Colonic mucosa (tissue), 4 donors: ENCODE measurements at regions not wholly inside any gene's neighbourhood (a gene's known extent, or its start where the extent isn't known, plus 50 kb on each side); places are given as distances from the start of the nearest gene placed in this dataset.

Source experiments
- DNase-seq: peaks from one replicate; pipeline ENCODE4 v3.0.0-alpha.2; 2020
- H3K27ac ChIP-seq: fragments of 200-600 bp; one replicate; pipeline ENCODE4 v1.8.0; 2021
- H3K27me3 ChIP-seq: fragments of 200-600 bp; one replicate; pipeline ENCODE4 v1.8.0; 2021
- H3K36me3 ChIP-seq: fragments of 200-600 bp; one replicate; pipeline ENCODE4 v1.8.0; 2021
- H3K4me1 ChIP-seq: fragments of 200-600 bp; one replicate; pipeline ENCODE4 v1.8.0; 2021; ENCODE audit warnings: mild to moderate bottlenecking
- H3K4me3 ChIP-seq: fragments of 200-600 bp; one replicate; pipeline ENCODE4 v1.8.0; 2021
- H3K9ac ChIP-seq, 2 donors: one replicate each; pipeline ENCODE4 v1.7.0; 2013; ENCODE audit warnings: control low read depth in 2 of 2, low read depth in 2 of 2, low read length in 2 of 2
- H3K9me3 ChIP-seq: fragments of 200-600 bp; one replicate; pipeline ENCODE4 v1.8.0; 2021
- CTCF ChIP-seq: fragments of 200-600 bp; IDR thresholded peaks from one replicate; pipeline ENCODE4 v1.8.0; 2022; ENCODE audit warnings: antibody characterized with exemption, mild to moderate bottlenecking
- intact Hi-C: fragments of 100-400 bp; cut with DNase I; formaldehyde crosslinking; loops from one replicate; pipeline ENCODE4 v1.14.1; 2022
- donor health status: healthy.
- donor health status: DM: no; HTN: no; CAD: no.
- donor health status: DM: no; HTN: no; CAD: no.

DNA sequence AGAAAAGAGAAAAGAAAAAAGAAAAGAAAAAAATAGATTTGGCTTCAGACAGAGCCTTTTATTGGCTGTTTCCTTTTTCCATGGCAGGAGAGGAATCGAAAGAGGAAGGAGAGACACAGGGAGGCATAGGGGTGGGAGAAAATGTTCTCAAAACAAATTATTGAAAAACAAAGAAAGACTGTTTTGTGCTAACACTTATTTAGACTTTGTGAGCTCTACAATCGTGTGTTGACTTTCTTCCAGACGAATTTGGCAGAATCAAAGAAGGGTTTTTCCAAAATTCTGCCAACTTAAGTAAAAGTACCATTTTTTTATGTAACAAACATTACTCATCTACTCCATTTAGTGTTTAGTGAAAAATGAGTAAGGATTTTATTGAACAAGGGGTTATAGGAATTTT lies 982.2 kb downstream of the REEP3 start:
- Histone ChIP-seq H3K4me3 (no peak overlapping the region), H3K27me3 (no peaks in the 10 kb centered on the region), H3K9me3 (no peaks in the 10 kb centered on the region), H3K9ac (no peak overlapping the region), H3K36me3 (no peaks in the 10 kb centered on the region), H3K4me1 (no peaks in the 10 kb centered on the region), H3K27ac (no peak overlapping the region)
- no peak for TF ChIP-seq CTCF
- intact Hi-C loops, result no loop called here
- DNase-seq, result no peak

- Histone ChIP-seq H3K9me3 (no peaks in the 10 kb centered on the region), H3K9ac (no peak overlapping the region), H3K4me3 (no peak overlapping the region), H3K36me3 (no peaks in the 10 kb centered on the region), H3K27me3 (no peaks in the 10 kb centered on the region), H3K27ac (no peak overlapping the region), H3K4me1 (no peaks in the 10 kb centered on the region)
- DNase-seq, result no peak
- TF ChIP-seq CTCF, result no peak
- intact Hi-C loops, result no loop called here
These were observed 984.3 kb downstream of the REEP3 start for GRCh38 chr10:64505501-64505900.

DNA sequence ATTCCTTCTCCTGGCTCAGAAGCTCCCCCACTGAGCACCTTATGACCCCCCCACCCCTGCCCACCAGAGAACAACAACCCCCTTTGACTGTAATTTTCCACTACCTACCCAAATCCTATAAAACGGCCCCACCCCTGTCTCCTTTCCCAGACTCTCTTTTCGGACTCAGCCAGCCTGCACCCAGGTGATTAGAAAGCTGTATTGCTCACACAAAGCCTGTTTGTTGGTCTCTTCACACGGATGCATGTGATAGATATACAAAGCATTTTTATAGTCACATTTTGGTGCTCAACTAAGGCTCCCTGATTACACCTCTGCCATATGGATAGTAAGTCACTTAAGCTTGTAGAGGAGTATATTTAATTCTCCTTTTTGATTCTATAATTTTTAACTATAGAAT lies 985.8 kb downstream of the REEP3 start:
- Histone ChIP-seq H3K4me1 (no peaks in the 10 kb centered on the region), H3K27me3 (no peaks in the 10 kb centered on the region), H3K36me3 (no peaks in the 10 kb centered on the region), H3K9me3 (no peaks in the 10 kb centered on the region), H3K4me3 (no peak overlapping the region), H3K9ac (no peak overlapping the region), H3K27ac (no peak overlapping the region)
- DNase-seq, result no peak
- TF ChIP-seq CTCF, result no peak
- intact Hi-C loops, result no loop called here

DNA sequence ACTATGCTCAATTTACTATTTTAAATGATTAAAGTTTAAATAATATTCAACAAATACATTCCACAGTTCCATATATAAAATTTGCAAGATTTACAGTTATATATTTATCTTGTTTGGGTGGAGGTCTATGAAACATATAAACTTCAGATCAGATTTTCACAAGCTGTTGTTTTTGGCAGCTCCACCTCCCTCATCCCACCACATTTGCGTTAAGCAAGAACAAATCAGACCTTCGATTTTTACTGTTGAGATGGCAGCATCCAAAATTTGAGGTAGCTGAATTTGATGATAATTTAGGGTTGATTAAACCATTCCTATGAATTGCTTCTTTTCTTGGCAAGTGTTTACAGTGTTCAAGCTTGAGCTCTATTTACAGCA lies 986.4 kb downstream of the REEP3 start:
- no peak overlapping the region for H3K4me3 ChIP-seq
- no peaks in the 10 kb centered on the region for H3K27me3 ChIP-seq
- intact Hi-C loops, result no loop called here
- no peaks in the 10 kb centered on the region for H3K36me3 ChIP-seq
- no peak overlapping the region for H3K27ac ChIP-seq
- no peak overlapping the region for H3K9ac ChIP-seq
- TF ChIP-seq CTCF, result no peak
- H3K4me1 ChIP-seq, result no peaks in the 10 kb centered on the region
- H3K9me3 ChIP-seq, result no peaks in the 10 kb centered on the region
- DNase-seq, result no peak

- Histone ChIP-seq H3K9ac (no peak overlapping the region), H3K4me1 (no peaks in the 10 kb centered on the region), H3K4me3 (no peak overlapping the region), H3K27ac (no peak overlapping the region), H3K9me3 (no peaks in the 10 kb centered on the region), H3K36me3 (no peaks in the 10 kb centered on the region), H3K27me3 (no peaks in the 10 kb centered on the region)
- intact Hi-C loops, result no loop called here
- DNase-seq, result no peak
- no peak for TF ChIP-seq CTCF
These were observed 986.9 kb downstream of the REEP3 start for GRCh38 chr10:64508029-64508661.
